Endothelial cell of umbilical vein (primary cell): ENCODE measurements at regions not wholly inside any gene's neighbourhood (a gene's known extent, or its start where the extent isn't known, plus 50 kb on each side); places are given as distances from the start of the nearest gene placed in this dataset.

ENCODE experiments used
- BruUV-seq: library from RNA; stranded (reverse); fragments of 400-500 nt; replicated peaks from 2 replicates; lab custom pipeline; 2021; lab: Mats Ljungman, UMichigan
- CTCF ChIA-PET: fragments of 300-600, 350-600 bp; sonication (Branson Sonifier 250); formaldehyde crosslinking; loops from one replicate; lab custom pipeline; 2021; ENCODE audit warnings: antibody characterized with exemption, inconsistent platforms; lab: Charles Lee
- POLR2A ChIA-PET: fragments of 300-600, 350-600 bp; sonication (Branson Sonifier 250); formaldehyde crosslinking; loops from one replicate; lab custom pipeline; 2021; ENCODE audit warnings: antibody characterized with exemption, inconsistent platforms; lab: Charles Lee
- DNase-seq: peaks from one replicate; pipeline ENCODE4 v3.0.0-alpha.2; 2011; ENCODE audit warnings: low read depth, low spot score
- FAIRE-seq: peaks from 2 replicates; lab custom pipeline; 2011; peaks lifted over from hg19 to GRCh38; lab: Jason Lieb, UNC
- H2AFZ ChIP-seq: 2 replicates; pipeline ENCODE4 v1.6.0; 2012; ENCODE audit warnings: low read depth, low read length, control low read depth, inconsistent platforms
- H3K27ac ChIP-seq: 2 replicates; pipeline ENCODE4 v1.5.1; 2011; ENCODE audit warnings: low read depth, mild to moderate bottlenecking, control low read depth, low read length, moderate library complexity; ENCODE audit not compliant: insufficient read depth
- H3K27me3 ChIP-seq, 2 experiments: 2 replicates each; pipeline versions ENCODE4 v1.6.0 to v1.6.1; 2011; ENCODE audit warnings: low read length in 2 of 2, mixed read lengths in 1 of 2; ENCODE audit not compliant: control insufficient read depth in 2 of 2, insufficient read depth in 2 of 2
- H3K36me3 ChIP-seq, 2 experiments: 2 replicates in 1 of 2; 3 replicates in 1 of 2; pipeline ENCODE4 v1.5.1; 2011; ENCODE audit warnings: low read length in 2 of 2, mild to moderate bottlenecking in 1 of 2, moderate library complexity in 1 of 2; ENCODE audit not compliant: control insufficient read depth in 2 of 2, insufficient read depth in 2 of 2; ENCODE audit errors: extremely low read depth in 1 of 2
- H3K4me1 ChIP-seq: 3 replicates; pipeline ENCODE4 v1.5.1; 2011; ENCODE audit warnings: mild to moderate bottlenecking, low read length; ENCODE audit not compliant: control insufficient read depth, insufficient read depth; ENCODE audit errors: extremely low read depth
- H3K4me2 ChIP-seq: 2 replicates; pipeline ENCODE4 v1.6.1; 2011; ENCODE audit warnings: low read length, control low read depth, mixed read lengths; ENCODE audit not compliant: insufficient read depth
- H3K4me3 ChIP-seq, 3 experiments: fragments of 200-600 bp in 1 of 3; sonication (generic), shearing (Covaris generic) in 1 of 3; replicated peaks in 1 of 3; 2 replicates each; pipeline ENCODE4 v1.5.1; 2011 to 2016; ENCODE audit warnings: control low read depth in 3 of 3, low read length in 3 of 3, mild to moderate bottlenecking in 2 of 3, inconsistent platforms in 1 of 3, low read depth in 1 of 3, moderate library complexity in 1 of 3; ENCODE audit not compliant: insufficient read depth in 1 of 3
- H3K79me2 ChIP-seq: 2 replicates; pipeline ENCODE4 v1.6.0; 2012; ENCODE audit warnings: low read length, inconsistent platforms; ENCODE audit not compliant: control insufficient read depth, insufficient read depth
- H3K9ac ChIP-seq: replicated peaks from 2 replicates; pipeline ENCODE3; 2011; ENCODE audit warnings: low read length, control low read depth; ENCODE audit not compliant: insufficient read depth; ENCODE audit errors: extremely low read depth
- H3K9me1 ChIP-seq: replicated peaks from 3 replicates; pipeline ENCODE4 v1.6.0; 2011; ENCODE audit warnings: mild to moderate bottlenecking, low read length; ENCODE audit not compliant: control insufficient read depth, insufficient read depth; ENCODE audit errors: extremely low read depth
- H3K9me3 ChIP-seq: replicated peaks from 2 replicates; pipeline ENCODE4 v1.5.1; 2012; ENCODE audit warnings: low read length, inconsistent platforms; ENCODE audit not compliant: control insufficient read depth, insufficient read depth
- H4K20me1 ChIP-seq: replicated peaks from 2 replicates; pipeline ENCODE3; 2011; ENCODE audit warnings: mild to moderate bottlenecking, low read length; ENCODE audit not compliant: control insufficient read depth, insufficient read depth; ENCODE audit errors: extremely low read depth
- FOS ChIP-seq: IDR thresholded peaks from 2 replicates; pipeline ENCODE4 v1.6.1; 2011; ENCODE audit warnings: mild to moderate bottlenecking, low read length, moderate library complexity, borderline replicate concordance; ENCODE audit not compliant: insufficient read depth
- GATA2 ChIP-seq: IDR thresholded peaks from 2 replicates; pipeline ENCODE4 v1.7.0; 2011; ENCODE audit warnings: low read depth, mild to moderate bottlenecking, moderate library complexity, mixed read lengths, low read length; ENCODE audit not compliant: insufficient read length, insufficient read depth
- JUN ChIP-seq: IDR thresholded peaks from 2 replicates; pipeline ENCODE4 v1.6.1; 2011; ENCODE audit warnings: borderline replicate concordance, low read depth; ENCODE audit not compliant: insufficient read length, insufficient read depth
- dilution Hi-C: fragments of 300-500 bp; cut with MboI; formaldehyde crosslinking; loops from one replicate; pipeline ENCODE4 v1.15.0; 2019; ENCODE audit warnings: low sequenced_read_pairs; ENCODE audit not compliant: extremely low pct_ligation_motif_present
- intact Hi-C: fragments of 100-400 bp; cut with micrococcal nuclease; formaldehyde crosslinking; loops from one replicate; pipeline ENCODE4 v1.10.0; 2022
- TF ChIP-seq, protein P1 (sequence below): IDR thresholded peaks from 2 replicates; pipeline ENCODE4 v1.6.1; 2011; ENCODE audit not compliant: insufficient read depth, insufficient read length
- TF ChIP-seq, protein P2 (sequence below), 2 donors: IDR thresholded peaks; 1 replicate in 1 of 2; 2 replicates in 1 of 2; pipeline ENCODE4 v1.5.1; 2011; ENCODE audit warnings: low read length in 2 of 2, mild to moderate bottlenecking in 2 of 2, moderate library complexity in 2 of 2, control low read depth in 1 of 2, inconsistent platforms in 1 of 2, low read depth in 1 of 2; ENCODE audit not compliant: insufficient read depth in 1 of 2; ENCODE audit errors: extremely low read depth in 1 of 2

DNA sequence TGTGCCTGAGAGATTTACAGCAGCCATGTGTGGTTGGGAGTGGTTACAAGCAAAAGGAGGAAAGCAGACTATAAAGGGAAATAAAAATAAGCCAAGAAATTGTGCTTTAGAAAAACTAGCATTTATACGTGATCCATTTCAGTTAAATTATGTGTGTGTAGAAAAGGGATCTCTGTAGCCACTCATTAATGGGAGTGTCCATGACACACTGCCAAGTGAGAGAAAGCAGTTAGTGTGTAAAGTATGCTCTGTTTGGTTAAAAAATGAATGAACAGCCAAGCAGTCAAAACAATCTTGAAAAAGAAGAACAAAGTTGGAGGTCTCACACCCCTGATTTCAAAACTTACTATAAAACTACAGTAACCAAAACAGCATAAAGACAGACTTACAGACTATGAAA is 67.9 kb upstream of the GGTLC1 start:
- no peaks in the 10 kb centered on the region for H3K9me3 ChIP-seq
- POLR2A ChIA-PET = no interaction called here
- no peak overlapping the region for H3K4me2 ChIP-seq
- no peak overlapping the region for H3K9ac ChIP-seq
- no peaks in the 10 kb centered on the region for H3K79me2 ChIP-seq
- no peak for FAIRE-seq
- H3K9me1 ChIP-seq = no peaks in the 10 kb centered on the region
- no TSS peak for BruUV-seq
- no peak overlapping the region for H3K27ac ChIP-seq
- TF ChIP-seq, protein P1, sequence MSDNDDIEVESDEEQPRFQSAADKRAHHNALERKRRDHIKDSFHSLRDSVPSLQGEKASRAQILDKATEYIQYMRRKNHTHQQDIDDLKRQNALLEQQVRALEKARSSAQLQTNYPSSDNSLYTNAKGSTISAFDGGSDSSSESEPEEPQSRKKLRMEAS = no peak
- no peak for TF ChIP-seq FOS
- TF ChIP-seq GATA2 = no peak
- TF ChIP-seq, protein P2, sequence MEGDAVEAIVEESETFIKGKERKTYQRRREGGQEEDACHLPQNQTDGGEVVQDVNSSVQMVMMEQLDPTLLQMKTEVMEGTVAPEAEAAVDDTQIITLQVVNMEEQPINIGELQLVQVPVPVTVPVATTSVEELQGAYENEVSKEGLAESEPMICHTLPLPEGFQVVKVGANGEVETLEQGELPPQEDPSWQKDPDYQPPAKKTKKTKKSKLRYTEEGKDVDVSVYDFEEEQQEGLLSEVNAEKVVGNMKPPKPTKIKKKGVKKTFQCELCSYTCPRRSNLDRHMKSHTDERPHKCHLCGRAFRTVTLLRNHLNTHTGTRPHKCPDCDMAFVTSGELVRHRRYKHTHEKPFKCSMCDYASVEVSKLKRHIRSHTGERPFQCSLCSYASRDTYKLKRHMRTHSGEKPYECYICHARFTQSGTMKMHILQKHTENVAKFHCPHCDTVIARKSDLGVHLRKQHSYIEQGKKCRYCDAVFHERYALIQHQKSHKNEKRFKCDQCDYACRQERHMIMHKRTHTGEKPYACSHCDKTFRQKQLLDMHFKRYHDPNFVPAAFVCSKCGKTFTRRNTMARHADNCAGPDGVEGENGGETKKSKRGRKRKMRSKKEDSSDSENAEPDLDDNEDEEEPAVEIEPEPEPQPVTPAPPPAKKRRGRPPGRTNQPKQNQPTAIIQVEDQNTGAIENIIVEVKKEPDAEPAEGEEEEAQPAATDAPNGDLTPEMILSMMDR (IDR thresholded peaks at IDR 0.05; ENCODE audit: extremely low read depth in 1 of 2, insufficient read depth in 1 of 2, low read depth in 1 of 2, low read length in 2 of 2) = no peak
- no peak for TF ChIP-seq JUN
- no peaks in the 10 kb centered on the region for H3K36me3 ChIP-seq
- no peaks in the 10 kb centered on the region for H3K27me3 ChIP-seq
- no peaks in the 10 kb centered on the region for H4K20me1 ChIP-seq
- no peak overlapping the region for H3K4me3 ChIP-seq
- dilution Hi-C loops = no loop called here
- intact Hi-C loops = no loop called here
- H2AFZ ChIP-seq = no peak overlapping the region
- CTCF ChIA-PET = no interaction called here
- DNase-seq = no peak
- H3K4me1 ChIP-seq = no peaks in the 10 kb centered on the region
